ENCODE measurements at regions not wholly inside any gene's neighbourhood (a gene's known extent, or its start where the extent isn't known, plus 50 kb on each side); places are given as distances from the start of the nearest gene placed in this dataset.

DNA sequence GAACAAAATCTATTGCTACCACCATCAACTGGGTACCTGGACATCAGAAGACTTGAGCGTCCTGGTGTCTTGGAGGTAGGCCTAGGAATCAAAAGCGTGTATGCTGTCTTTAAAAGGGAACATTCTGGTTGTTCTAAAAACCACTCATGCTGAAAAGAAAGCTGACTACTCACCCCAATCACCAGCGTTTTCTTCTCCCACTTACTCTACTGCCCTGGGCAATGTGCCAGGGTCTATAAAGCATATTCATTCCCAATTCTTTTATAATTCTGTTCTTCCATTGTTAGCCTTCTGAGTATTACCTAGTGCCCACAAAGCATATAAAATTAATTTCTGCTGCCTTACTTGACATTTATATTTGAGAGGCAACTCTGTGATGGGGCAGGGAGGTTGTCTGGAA is 133.4 kb downstream of the KCNA5 start:
- H3K4me1 ChIP-seq (ENCODE audit: control insufficient read depth in 4 of 4, insufficient read depth in 4 of 4, low read length in 3 of 4): peaks cover 0 to 3% (median under 1%) of the 10 kb centered on the region in 4 donors

GRCh38 chr12:5177731-5178130 is 134.1 kb downstream of the KCNA5 start:
- Histone ChIP-seq H3K27ac (ENCODE audit: low read depth in 1 of 2, low read length in 2 of 2) (no peak overlapping the region), H3K9me3 (ENCODE audit: control insufficient read depth in 4 of 4, low read length in 3 of 4) (no peaks in the 10 kb centered on the region), H3K4me3 (ENCODE audit: low read depth in 1 of 3, low read length in 3 of 3) (no peak overlapping the region), H3K27me3 (ENCODE audit: control insufficient read depth in 4 of 4, insufficient read depth in 4 of 4, low read length in 3 of 4) (no peaks in the 10 kb centered on the region), H3K36me3 (ENCODE audit: control insufficient read depth in 4 of 4, insufficient read depth in 3 of 4, low read depth in 1 of 4, low read length in 3 of 4) (no peaks in the 10 kb centered on the region), H3K4me1 (ENCODE audit: control insufficient read depth in 4 of 4, insufficient read depth in 4 of 4, low read length in 3 of 4) (peaks cover 0 to 3% (median under 1%) of the 10 kb centered on the region in 4 donors), H3K9ac (ENCODE audit: low read depth in 1 of 2, low read length in 2 of 2) (no peak overlapping the region)
- WGBS: 90% methylated on average over 2 of the region's 2 CpGs
- no peak for DNase-seq (ENCODE audit: low spot score)
- TF ChIP-seq FOXA1 (IDR thresholded peaks at IDR 0.05): no peak
- TF ChIP-seq GABPA (IDR thresholded peaks at IDR 0.05 in 1 of 2, conservative IDR thresholded peaks at IDR 0.05 in 1 of 2): no peak
- no peak for TF ChIP-seq ATF3 (IDR thresholded peaks at IDR 0.05)
- no peak for TF ChIP-seq FOXA2 (IDR thresholded peaks at IDR 0.05)
- TF ChIP-seq SP1 (IDR thresholded peaks at IDR 0.05): no peak
- no peak for TF ChIP-seq CTCF (IDR thresholded peaks at IDR 0.05; ENCODE audit: low read depth, low read length, missing input control)
- no peak for TF ChIP-seq JUND (IDR thresholded peaks at IDR 0.05)
- no peak for TF ChIP-seq NR2F2 (IDR thresholded peaks at IDR 0.05)
- TF ChIP-seq ZBTB33 (IDR thresholded peaks at IDR 0.05): no peak
- no peak for TF ChIP-seq EGR1 (IDR thresholded peaks at IDR 0.05; ENCODE audit: low read depth in 2 of 2)
- no peak for TF ChIP-seq HNF4G (IDR thresholded peaks at IDR 0.05)
- TF ChIP-seq TAF1 (conservative IDR thresholded peaks at IDR 0.05): no peak
- TF ChIP-seq YY1 (IDR thresholded peaks at IDR 0.05): no peak
- TF ChIP-seq HNF4A (conservative IDR thresholded peaks at IDR 0.05): no peak

More for the DNA sequence above, 133.4 kb downstream of the KCNA5 start:
- DNase-seq (ENCODE audit: low spot score): no peak
- Histone ChIP-seq H3K36me3 (ENCODE audit: control insufficient read depth in 4 of 4, insufficient read depth in 3 of 4, low read depth in 1 of 4, low read length in 3 of 4) (no peaks in the 10 kb centered on the region), H3K27ac (ENCODE audit: low read depth in 1 of 2, low read length in 2 of 2) (no peak overlapping the region), H3K4me3 (ENCODE audit: low read depth in 1 of 3, low read length in 3 of 3) (no peak overlapping the region), H3K9ac (ENCODE audit: low read depth in 1 of 2, low read length in 2 of 2) (no peak overlapping the region), H3K9me3 (ENCODE audit: control insufficient read depth in 4 of 4, low read length in 3 of 4) (no peaks in the 10 kb centered on the region), H3K27me3 (ENCODE audit: control insufficient read depth in 4 of 4, insufficient read depth in 4 of 4, low read length in 3 of 4) (no peaks in the 10 kb centered on the region)
- WGBS: 49% methylated on average over 3 of the region's 3 CpGs
- TF ChIP-seq SP1 (IDR thresholded peaks at IDR 0.05): no peak
- no peak for TF ChIP-seq MAX (IDR thresholded peaks at IDR 0.05)
- no peak for TF ChIP-seq RAD21 (IDR thresholded peaks at IDR 0.05)
- TF ChIP-seq, protein P1, sequence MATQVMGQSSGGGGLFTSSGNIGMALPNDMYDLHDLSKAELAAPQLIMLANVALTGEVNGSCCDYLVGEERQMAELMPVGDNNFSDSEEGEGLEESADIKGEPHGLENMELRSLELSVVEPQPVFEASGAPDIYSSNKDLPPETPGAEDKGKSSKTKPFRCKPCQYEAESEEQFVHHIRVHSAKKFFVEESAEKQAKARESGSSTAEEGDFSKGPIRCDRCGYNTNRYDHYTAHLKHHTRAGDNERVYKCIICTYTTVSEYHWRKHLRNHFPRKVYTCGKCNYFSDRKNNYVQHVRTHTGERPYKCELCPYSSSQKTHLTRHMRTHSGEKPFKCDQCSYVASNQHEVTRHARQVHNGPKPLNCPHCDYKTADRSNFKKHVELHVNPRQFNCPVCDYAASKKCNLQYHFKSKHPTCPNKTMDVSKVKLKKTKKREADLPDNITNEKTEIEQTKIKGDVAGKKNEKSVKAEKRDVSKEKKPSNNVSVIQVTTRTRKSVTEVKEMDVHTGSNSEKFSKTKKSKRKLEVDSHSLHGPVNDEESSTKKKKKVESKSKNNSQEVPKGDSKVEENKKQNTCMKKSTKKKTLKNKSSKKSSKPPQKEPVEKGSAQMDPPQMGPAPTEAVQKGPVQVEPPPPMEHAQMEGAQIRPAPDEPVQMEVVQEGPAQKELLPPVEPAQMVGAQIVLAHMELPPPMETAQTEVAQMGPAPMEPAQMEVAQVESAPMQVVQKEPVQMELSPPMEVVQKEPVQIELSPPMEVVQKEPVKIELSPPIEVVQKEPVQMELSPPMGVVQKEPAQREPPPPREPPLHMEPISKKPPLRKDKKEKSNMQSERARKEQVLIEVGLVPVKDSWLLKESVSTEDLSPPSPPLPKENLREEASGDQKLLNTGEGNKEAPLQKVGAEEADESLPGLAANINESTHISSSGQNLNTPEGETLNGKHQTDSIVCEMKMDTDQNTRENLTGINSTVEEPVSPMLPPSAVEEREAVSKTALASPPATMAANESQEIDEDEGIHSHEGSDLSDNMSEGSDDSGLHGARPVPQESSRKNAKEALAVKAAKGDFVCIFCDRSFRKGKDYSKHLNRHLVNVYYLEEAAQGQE (IDR thresholded peaks at IDR 0.05): no peak
- no peak for TF ChIP-seq HNF4A (conservative IDR thresholded peaks at IDR 0.05)
- TF ChIP-seq ZBTB33 (IDR thresholded peaks at IDR 0.05): no peak
- no peak for TF ChIP-seq EGR1 (IDR thresholded peaks at IDR 0.05; ENCODE audit: low read depth in 2 of 2)
- no peak for TF ChIP-seq JUND (IDR thresholded peaks at IDR 0.05)
